ENCODE measurements at regions not wholly inside any gene's neighbourhood (a gene's known extent, or its start where the extent isn't known, plus 50 kb on each side); places are given as distances from the start of the nearest gene placed in this dataset.

- no peak for TF ChIP-seq EZH2phosphoT487 (IDR thresholded peaks at IDR 0.05; ENCODE audit: borderline replicate concordance, low read depth, low read length)
- TF ChIP-seq CTCF (conservative IDR thresholded peaks at IDR 0.05; ENCODE audit: low read length), result no peak
Observed at GRCh38 chr20:58149437-58150091, 78.9 kb downstream of the ANKRD60 start.

Measured in OCI-LY7 (cell line).